Effector memory CD4-positive, alpha-beta T cell (primary cell): ENCODE measurements at regions not wholly inside any gene's neighbourhood (a gene's known extent, or its start where the extent isn't known, plus 50 kb on each side); places are given as distances from the start of the nearest gene placed in this dataset.
"Not testable (repeated sequence)": the region's sequence is repeated elsewhere in the genome, so short reads cannot be mapped to it uniquely, and the experiment has no call there.

Experiments used
- DNase-seq, 3 donors: peaks; one replicate each; pipeline ENCODE4 v3.0.0-alpha.2; 2020
- H3K27ac ChIP-seq: 2 replicates; pipeline ENCODE4 v1.7.0; 2013; ENCODE audit warnings: mild to moderate bottlenecking, low read length, moderate library complexity; ENCODE audit not compliant: insufficient read depth, poor library complexity, severe bottlenecking
- H3K27me3 ChIP-seq: replicated peaks from 2 replicates; pipeline ENCODE4 v1.7.0; 2013; ENCODE audit warnings: mild to moderate bottlenecking, low read length; ENCODE audit not compliant: insufficient read depth, control insufficient read depth, poor library complexity, severe bottlenecking
- H3K36me3 ChIP-seq: 2 replicates; pipeline ENCODE4 v1.7.0; 2013; ENCODE audit warnings: mild to moderate bottlenecking, low read length, moderate library complexity; ENCODE audit not compliant: control insufficient read depth, insufficient read depth
- H3K4me1 ChIP-seq: 2 replicates; pipeline ENCODE4 v1.7.0; 2013; ENCODE audit warnings: low read length, mild to moderate bottlenecking; ENCODE audit not compliant: control insufficient read depth, insufficient read depth, poor library complexity, severe bottlenecking
- H3K4me3 ChIP-seq: 2 replicates; pipeline ENCODE4 v1.7.0; 2013; ENCODE audit warnings: low read length, low read depth, mild to moderate bottlenecking; ENCODE audit not compliant: insufficient read depth, poor library complexity, severe bottlenecking
- H3K9me3 ChIP-seq: 2 replicates; pipeline ENCODE4 v1.7.0; 2013; ENCODE audit warnings: mild to moderate bottlenecking, low read length, moderate library complexity; ENCODE audit not compliant: control insufficient read depth

DNA sequence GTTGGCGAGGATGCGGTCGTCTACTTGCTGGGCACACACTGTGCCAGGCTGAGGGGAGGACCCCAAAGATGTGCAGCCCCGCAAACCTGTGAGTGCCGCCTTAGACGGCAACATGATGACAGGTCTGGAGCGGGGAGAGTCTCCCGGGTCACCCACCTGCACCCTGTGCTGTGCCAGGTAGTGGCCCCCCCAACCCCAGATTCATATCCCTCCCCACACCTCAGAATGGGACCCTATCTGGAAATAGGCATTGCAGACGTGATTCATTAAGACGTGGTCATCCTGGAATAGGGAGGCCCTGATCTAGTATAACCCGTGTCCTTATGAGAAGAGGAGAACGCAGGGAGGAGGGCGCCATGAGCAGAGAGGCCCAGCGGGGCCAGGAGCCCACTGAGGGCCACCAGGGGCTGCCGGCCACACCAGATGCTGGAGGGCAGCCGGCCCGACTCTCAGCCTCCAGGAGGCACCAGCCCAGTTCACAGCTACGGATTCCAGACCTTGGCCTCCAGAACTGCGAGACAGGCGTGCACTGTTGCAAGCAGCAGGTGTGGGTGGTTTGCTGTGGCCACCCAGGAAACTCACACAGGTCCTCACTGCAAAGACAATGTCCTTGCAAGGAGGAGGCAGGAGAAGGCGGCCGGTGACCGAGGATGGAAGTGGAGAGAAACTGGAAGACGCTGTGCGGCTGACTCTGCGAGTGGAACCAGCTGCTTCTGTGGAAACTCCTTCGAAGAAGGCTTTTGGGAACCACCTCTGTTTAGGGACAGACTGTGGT is 131.9 kb upstream of the LPCAT1 start:
- H3K27me3 ChIP-seq: peaks cover 15% of the 10 kb centered on the region

DNA sequence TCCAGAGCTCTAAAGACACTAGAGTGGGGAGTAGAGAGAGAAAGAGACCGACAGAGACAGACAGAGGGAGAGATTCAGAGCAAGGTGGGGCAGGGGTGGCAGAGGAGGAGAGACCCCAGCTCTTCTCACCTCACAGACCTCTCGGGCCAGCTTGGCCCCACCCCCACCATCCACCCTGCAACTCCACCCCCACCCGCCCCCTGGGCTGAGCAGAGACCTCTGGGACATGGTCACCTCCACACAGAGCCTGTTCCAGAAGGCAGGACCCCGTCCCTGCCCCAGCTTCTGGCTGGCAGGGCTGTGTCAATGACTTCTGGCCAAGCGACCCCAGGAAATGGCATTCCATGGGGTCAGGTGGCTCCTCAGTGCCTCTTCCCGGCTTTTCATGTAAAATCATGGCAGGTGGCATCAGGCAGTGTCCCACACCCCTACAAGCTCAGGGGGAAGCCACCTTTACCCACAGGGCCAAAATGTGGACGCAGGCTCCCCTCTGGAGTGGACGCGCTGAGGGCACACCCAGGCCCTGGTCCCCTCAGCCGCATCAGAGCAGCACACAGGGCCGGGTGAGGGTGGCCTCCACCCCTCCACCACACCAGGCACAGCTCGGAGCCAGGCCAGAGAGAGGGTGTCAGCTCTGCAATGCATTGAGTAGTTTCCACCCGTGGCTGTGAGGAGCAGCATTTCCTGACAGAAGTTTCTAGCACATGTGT is 131.2 kb upstream of the LPCAT1 start:
- Histone ChIP-seq H3K27me3 (peaks cover 10% of the 10 kb centered on the region), H3K36me3 (no peaks in the 10 kb centered on the region)

More for the DNA sequence above, 131.9 kb upstream of the LPCAT1 start:
- Histone ChIP-seq H3K27ac (no peak overlapping the region), H3K36me3 (no peaks in the 10 kb centered on the region), H3K4me3 (no peak overlapping the region), H3K9me3 (no peaks in the 10 kb centered on the region), H3K4me1 (no peaks in the 10 kb centered on the region)
- DNase-seq: no peak

DNA sequence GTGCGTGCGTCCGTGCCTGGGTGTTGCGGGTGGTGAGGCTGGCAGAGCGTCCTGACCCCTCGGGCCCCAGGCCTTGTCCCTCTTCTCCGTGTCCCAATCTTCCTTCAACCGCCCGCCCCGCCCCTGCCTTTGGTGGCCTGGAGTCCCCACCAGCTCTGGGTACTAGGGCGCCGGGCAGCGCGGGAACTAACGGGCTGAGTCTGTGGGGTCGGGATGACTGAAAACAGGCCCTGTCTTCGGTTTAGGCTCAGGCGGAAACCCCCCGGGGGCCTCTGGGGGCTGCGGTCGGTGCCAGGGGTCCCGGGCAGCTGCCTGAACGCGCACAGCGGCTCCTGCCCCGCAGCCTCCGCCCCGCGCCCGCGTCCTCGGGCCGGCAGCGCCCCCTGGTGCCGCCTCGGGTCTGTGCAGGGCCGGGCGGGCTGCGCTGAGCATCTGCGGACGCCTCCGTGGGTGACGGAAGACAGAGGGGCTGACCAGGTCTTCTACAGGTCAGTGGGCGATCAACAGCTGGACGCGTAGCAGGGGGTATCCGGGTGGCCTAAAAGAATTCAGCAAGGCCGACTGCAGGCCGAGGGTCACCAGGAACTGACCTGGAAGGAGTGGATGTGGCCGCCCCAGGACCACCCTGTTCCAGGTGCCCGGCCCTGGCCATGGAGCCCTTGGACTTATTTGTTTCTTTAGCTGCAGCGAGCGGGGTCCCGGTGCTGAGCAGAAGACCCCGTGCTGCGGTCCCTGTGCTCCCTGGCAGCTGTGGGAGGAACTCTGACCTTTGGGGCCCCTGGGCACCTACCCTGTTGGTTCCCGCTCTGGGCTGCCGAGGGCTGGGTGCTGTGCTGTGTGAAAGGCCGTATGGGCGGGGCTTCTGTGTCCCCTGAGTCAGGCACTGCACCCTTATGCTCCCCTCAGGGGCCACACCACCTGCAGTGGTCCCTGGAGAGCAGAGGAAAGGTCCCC is 130.2 kb upstream of the LPCAT1 start:
- not testable (repeated sequence) for H3K36me3 ChIP-seq, H3K9me3 ChIP-seq, H3K27ac ChIP-seq, H3K27me3 ChIP-seq, H3K4me1 ChIP-seq, DNase-seq, H3K4me3 ChIP-seq

More for the DNA sequence above, 131.2 kb upstream of the LPCAT1 start:
- Histone ChIP-seq H3K9me3 (no peaks in the 10 kb centered on the region), H3K4me1 (no peaks in the 10 kb centered on the region), H3K4me3 (no peak overlapping the region), H3K27ac (no peak overlapping the region)
- no peak for DNase-seq

DNA sequence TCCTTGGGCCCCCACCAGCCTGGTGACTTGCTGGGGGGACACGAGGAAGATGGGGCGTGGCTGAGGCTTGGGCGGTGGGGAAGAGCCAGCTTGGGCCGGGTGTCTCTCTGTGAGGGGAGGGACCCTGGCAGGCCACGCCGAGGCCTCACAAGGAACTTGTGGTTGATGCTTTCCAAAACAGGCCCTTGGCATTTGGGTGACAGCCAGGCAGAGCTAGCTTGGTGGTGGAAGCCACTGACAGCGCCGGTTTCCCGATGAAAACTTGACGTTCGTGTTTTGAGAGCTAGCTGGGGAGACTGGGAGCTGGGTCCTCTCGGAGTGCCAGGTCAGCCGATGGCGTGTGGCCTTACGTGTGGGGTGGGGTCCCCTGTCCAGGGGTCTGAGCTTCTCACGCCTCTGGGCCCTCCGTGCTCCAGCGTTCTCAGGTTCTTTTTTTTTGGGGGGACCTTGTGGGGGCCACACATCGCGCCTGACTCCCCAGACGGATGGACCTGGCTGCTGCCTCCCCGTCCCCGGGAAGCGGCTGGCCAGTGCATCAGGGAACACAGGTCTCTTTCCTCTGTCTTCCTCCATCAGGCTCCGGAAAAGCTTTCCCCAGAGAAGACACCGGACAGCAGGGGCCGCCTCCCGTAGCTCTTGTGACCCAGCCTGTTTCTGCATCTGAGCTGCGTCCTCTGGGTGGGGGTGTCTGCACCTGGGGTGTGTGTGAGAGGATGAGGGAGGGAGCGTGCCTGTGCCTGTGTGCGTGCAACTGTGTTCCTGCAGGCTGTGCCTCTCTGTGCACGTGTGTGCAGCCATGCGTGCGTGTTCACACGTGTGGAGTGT is 129.3 kb upstream of the LPCAT1 start:
- no peaks in the 10 kb centered on the region for H3K4me1 ChIP-seq
- no peak for DNase-seq
- H3K27me3 ChIP-seq: peaks cover 7% of the 10 kb centered on the region
- no peaks in the 10 kb centered on the region for H3K9me3 ChIP-seq
- H3K27ac ChIP-seq: no peak overlapping the region
- H3K4me3 ChIP-seq: no peak overlapping the region
- H3K36me3 ChIP-seq: no peaks in the 10 kb centered on the region

DNA sequence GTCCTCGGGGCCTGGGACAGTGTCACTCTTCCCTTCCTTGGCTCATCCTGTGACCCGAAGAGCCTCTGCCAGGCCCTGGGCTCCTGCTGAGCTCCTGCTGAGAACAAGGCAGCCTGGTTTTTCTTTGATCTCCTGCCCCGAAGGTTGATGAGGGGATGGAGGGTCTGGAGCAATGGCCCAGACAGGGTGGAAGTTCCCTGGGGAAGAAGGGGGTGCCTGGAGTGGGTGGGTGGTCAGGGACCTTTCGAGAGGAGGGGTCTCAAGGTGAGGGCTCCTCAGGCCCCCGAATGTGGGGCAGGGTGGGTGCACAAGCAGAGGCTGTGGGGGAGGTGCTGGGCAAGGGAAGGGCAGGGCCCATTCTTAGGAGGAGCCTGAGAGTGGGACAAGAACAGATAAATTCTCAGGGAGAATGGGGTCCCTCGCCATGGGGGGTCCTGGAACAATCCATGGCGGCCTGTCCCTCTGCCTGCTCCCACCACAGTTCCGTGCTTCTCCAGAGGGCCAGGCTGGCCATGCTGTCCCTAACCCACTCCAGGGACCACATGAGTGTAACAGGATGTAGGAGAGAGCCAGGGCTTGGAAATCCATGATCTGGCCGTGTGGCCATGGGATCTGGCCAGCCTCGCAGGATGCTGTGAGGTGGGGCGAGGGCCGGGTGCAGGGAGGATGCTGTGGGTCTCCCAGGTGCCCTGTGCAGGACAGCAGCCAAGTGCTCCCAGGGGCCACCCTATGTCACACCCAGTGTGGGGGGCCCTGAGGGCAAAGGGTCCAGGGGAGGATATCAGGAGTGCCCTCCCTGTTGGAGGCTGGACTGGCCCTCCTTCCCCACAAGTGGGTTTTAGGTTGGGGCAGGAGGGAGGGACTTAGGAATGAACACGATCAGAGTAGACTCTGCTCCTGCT is 128.5 kb upstream of the LPCAT1 start:
- no peak overlapping the region for H3K27ac ChIP-seq
- no peak for DNase-seq
- no peaks in the 10 kb centered on the region for H3K36me3 ChIP-seq
- no peak overlapping the region for H3K4me3 ChIP-seq
- no peaks in the 10 kb centered on the region for H3K9me3 ChIP-seq
- peaks cover 7% of the 10 kb centered on the region for H3K27me3 ChIP-seq
- no peaks in the 10 kb centered on the region for H3K4me1 ChIP-seq

DNA sequence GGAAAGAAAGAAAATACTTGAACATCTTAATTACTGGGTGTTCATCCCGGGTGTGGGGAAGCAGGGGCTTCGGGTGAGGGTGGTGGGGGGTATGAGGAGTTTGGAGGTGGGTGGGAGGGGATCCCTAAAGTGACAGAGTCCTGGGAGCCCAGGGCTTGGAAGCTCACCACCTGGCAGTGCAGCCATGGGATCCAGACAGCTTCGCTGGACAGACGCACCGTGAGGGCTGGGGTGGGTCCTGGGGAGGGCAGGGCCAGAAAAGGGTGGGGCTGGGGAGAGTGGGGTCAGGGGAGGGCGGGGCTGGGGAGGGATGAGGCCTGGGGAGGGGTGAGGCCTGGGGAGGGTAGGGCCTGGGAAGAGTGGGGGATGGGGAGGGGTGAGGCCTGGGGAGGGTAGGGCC is 127.5 kb upstream of the LPCAT1 start:
- DNase-seq: no peak
- peaks cover 3% of the 10 kb centered on the region for H3K27me3 ChIP-seq
- no peak overlapping the region for H3K4me3 ChIP-seq
- H3K36me3 ChIP-seq: no peaks in the 10 kb centered on the region
- H3K9me3 ChIP-seq: no peaks in the 10 kb centered on the region
- no peak overlapping the region for H3K27ac ChIP-seq
- no peaks in the 10 kb centered on the region for H3K4me1 ChIP-seq

DNA sequence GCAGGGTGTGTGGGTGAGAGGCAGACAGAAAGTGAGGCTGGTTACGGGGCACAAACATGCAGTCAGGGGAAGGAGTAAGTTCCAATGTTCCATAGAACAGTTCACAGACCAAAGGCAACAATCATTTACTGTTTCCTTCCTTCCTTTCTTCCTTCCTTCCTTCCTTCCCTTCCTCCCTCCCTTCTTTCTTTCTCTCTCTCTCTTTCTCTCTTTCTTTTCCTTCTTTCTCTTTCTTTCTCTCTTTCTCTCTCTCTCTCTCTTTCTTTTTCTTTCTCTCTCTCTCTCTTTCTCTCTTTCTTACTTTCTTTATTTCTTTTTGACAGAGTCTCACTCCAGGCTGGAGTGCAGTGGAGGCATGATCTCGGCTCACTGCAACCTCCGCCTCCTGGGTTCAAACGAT is 125.8 kb upstream of the LPCAT1 start:
- peaks cover 8% of the 10 kb centered on the region for H3K27me3 ChIP-seq
- DNase-seq: no peak
- no peak overlapping the region for H3K4me3 ChIP-seq

DNA sequence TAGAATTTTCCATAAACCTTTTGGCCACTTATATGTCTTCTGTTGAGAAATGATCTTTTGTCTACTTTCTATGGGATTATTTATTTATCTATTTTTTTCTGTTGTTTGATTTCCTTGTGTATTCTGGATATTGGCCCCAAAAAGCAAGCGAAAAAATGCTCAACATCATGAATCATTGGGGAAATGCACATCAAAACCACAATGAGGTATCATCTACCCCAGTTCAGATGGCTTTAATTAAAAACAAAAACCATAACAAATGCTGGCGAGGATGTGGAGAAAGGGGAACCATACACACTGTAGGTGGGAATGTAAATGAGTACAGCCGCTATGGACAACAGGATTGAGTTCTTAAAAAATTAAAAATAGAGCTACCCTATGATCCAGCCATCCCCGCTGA is 125.0 kb upstream of the LPCAT1 start:
- DNase-seq: no peak
- Histone ChIP-seq H3K4me1 (no peaks in the 10 kb centered on the region), H3K9me3 (no peaks in the 10 kb centered on the region), H3K4me3 (no peak overlapping the region), H3K36me3 (no peaks in the 10 kb centered on the region), H3K27me3 (peaks cover 13% of the 10 kb centered on the region), H3K27ac (no peak overlapping the region)

More for the DNA sequence above, 125.8 kb upstream of the LPCAT1 start:
- no peak overlapping the region for H3K27ac ChIP-seq
- no peaks in the 10 kb centered on the region for H3K9me3 ChIP-seq
- no peaks in the 10 kb centered on the region for H3K4me1 ChIP-seq
- H3K36me3 ChIP-seq: no peaks in the 10 kb centered on the region
